ENCODE measurements at regions not wholly inside any gene's neighbourhood (a gene's known extent, or its start where the extent isn't known, plus 50 kb on each side); places are given as distances from the start of the nearest gene placed in this dataset.

- Mint-ChIP-seq H3K4me1 (ENCODE audit: low read depth) (no peaks in the 10 kb centered on the region), H3K27me3 (peaks cover 7% of the 10 kb centered on the region), H3K27ac (no peak overlapping the region), H3K36me3 (no peaks in the 10 kb centered on the region), H3K4me3 (no peak overlapping the region), H3K9me3 (ENCODE audit: low read depth) (no peaks in the 10 kb centered on the region)
These were observed 205.3 kb downstream of the TM2D1 start for GRCh38 chr1:61519631-61520030.

- Mint-ChIP-seq H3K9me3 (ENCODE audit: low read depth) (no peaks in the 10 kb centered on the region), H3K4me3 (no peak overlapping the region), H3K27me3 (peaks cover 7% of the 10 kb centered on the region), H3K4me1 (ENCODE audit: low read depth) (no peaks in the 10 kb centered on the region), H3K36me3 (no peaks in the 10 kb centered on the region), H3K27ac (no peak overlapping the region)
These were observed 206.1 kb downstream of the TM2D1 start for GRCh38 chr1:61518670-61519400.

- no peaks in the 10 kb centered on the region for H3K36me3 Mint-ChIP-seq
- no peaks in the 10 kb centered on the region for H3K9me3 Mint-ChIP-seq (ENCODE audit: low read depth)
- no peaks in the 10 kb centered on the region for H3K27me3 Mint-ChIP-seq
These were observed 207.6 kb downstream of the TM2D1 start for GRCh38 chr1:61517345-61517744.

GRCh38 chr1:61515096-61515495 lies 209.8 kb downstream of the TM2D1 start:
- Mint-ChIP-seq H3K9me3 (ENCODE audit: low read depth) (no peaks in the 10 kb centered on the region), H3K4me1 (ENCODE audit: low read depth) (no peaks in the 10 kb centered on the region), H3K36me3 (no peaks in the 10 kb centered on the region), H3K27ac (no peak overlapping the region), H3K4me3 (no peak overlapping the region), H3K27me3 (no peaks in the 10 kb centered on the region)

More at GRCh38 chr1:61517345-61517744, 207.6 kb downstream of the TM2D1 start:
- Mint-ChIP-seq H3K4me3 (no peak overlapping the region), H3K27ac (no peak overlapping the region), H3K4me1 (ENCODE audit: low read depth) (no peaks in the 10 kb centered on the region)

All from activated naive CD8-positive, alpha-beta T cell (primary cell).